SK-N-SH (cell line): ENCODE measurements at regions not wholly inside any gene's neighbourhood (a gene's known extent, or its start where the extent isn't known, plus 50 kb on each side); places are given as distances from the start of the nearest gene placed in this dataset.

Source experiments
- CTCF ChIA-PET: fragments of 300-600, 350-600 bp; formaldehyde crosslinking; extraction: SDS; loops from one replicate; lab custom pipeline; 2021; lab: Yijun Ruan, JAX
- POLR2A ChIA-PET: fragments of 350-600 bp; sonication (Branson Sonifier 250); formaldehyde crosslinking; extraction: SDS; loops from one replicate; lab custom pipeline; 2020; ENCODE audit warnings: antibody characterized with exemption, inconsistent platforms; lab: Yijun Ruan, JAX
- DNase-seq: peaks from one replicate; pipeline ENCODE4 v3.0.0; 2012
- H2AFZ ChIP-seq: fragments of 200-600 bp; sonication (generic); 2 replicates; pipeline ENCODE4 v1.8.1; 2016; ENCODE audit warnings: antibody characterized with exemption, mild to moderate bottlenecking, low read depth
- H3F3A ChIP-seq: fragments of 200-600 bp; sonication (generic); replicated peaks from 2 replicates; pipeline ENCODE3; 2016; ENCODE audit warnings: antibody characterized with exemption, mild to moderate bottlenecking; ENCODE audit not compliant: insufficient read depth
- H3K27ac ChIP-seq, 2 experiments: fragments of 200-500 bp in 1 of 2; fragments of 200-600 bp in 1 of 2; sonication (Bioruptor generic) in 1 of 2; sonication (generic), shearing (Covaris generic) in 1 of 2; 2 replicates each; pipeline versions ENCODE4 v1.5.1 to v1.6.1; 2014 to 2016; ENCODE audit warnings: low read depth in 2 of 2, inconsistent platforms in 1 of 2, low read length in 1 of 2, mild to moderate bottlenecking in 1 of 2, mixed read lengths in 1 of 2
- H3K27me3 ChIP-seq: fragments of 200-600 bp; sonication (generic), shearing (Covaris generic); 2 replicates; pipeline ENCODE4 v1.6.1; 2016; ENCODE audit warnings: mixed run types; ENCODE audit not compliant: insufficient read depth
- H3K36me3 ChIP-seq, 2 experiments: fragments of 200-500 bp in 1 of 2; fragments of 200-600 bp in 1 of 2; sonication (Bioruptor generic) in 1 of 2; sonication (generic) in 1 of 2; replicated peaks in 1 of 2; 2 replicates each; pipeline versions ENCODE3 to v1.5.1; 2014 to 2016; ENCODE audit warnings: low read length in 1 of 2, mild to moderate bottlenecking in 1 of 2; ENCODE audit not compliant: insufficient read depth in 2 of 2, control insufficient read depth in 1 of 2
- H3K4me1 ChIP-seq, 2 experiments: fragments of 200-500 bp in 1 of 2; fragments of 200-600 bp in 1 of 2; sonication (Bioruptor generic) in 1 of 2; sonication (generic), shearing (Covaris generic) in 1 of 2; 2 replicates each; pipeline versions ENCODE4 v1.5.1 to v1.6.1; 2014 to 2016; ENCODE audit warnings: low read depth in 1 of 2, low read length in 1 of 2, mixed run types in 1 of 2; ENCODE audit not compliant: insufficient read depth in 2 of 2, control insufficient read depth in 1 of 2
- H3K4me2 ChIP-seq: fragments of 200-600 bp; sonication (generic), shearing (Covaris generic); 2 replicates; pipeline ENCODE4 v1.6.1; 2017; ENCODE audit warnings: mixed run types
- H3K4me3 ChIP-seq, 2 experiments: fragments of 200-500 bp in 1 of 2; fragments of 200-600 bp in 1 of 2; sonication (Bioruptor generic) in 1 of 2; sonication (generic), shearing (Covaris generic) in 1 of 2; 2 replicates each; pipeline versions ENCODE4 v1.5.1 to v1.8.1; 2014 to 2016; ENCODE audit warnings: low read depth in 2 of 2, inconsistent platforms in 1 of 2, low read length in 1 of 2, mild to moderate bottlenecking in 1 of 2, mixed read lengths in 1 of 2, moderate library complexity in 1 of 2
- H3K79me2 ChIP-seq: fragments of 200-600 bp; sonication (generic); 2 replicates; pipeline ENCODE4 v1.8.1; 2017; ENCODE audit warnings: mild to moderate bottlenecking; ENCODE audit not compliant: insufficient read depth
- H3K9ac ChIP-seq: fragments of 200-600 bp; sonication (generic); 2 replicates; pipeline ENCODE4 v1.6.1; 2017; ENCODE audit warnings: mixed run types
- H3K9me2 ChIP-seq: fragments of 200-600 bp; sonication (generic); 2 replicates; pipeline ENCODE4 v1.6.1; 2017; ENCODE audit warnings: mixed run types
- H3K9me3 ChIP-seq: fragments of 200-600 bp; sonication (generic); 2 replicates; pipeline ENCODE4 v1.6.1; 2017; ENCODE audit warnings: mixed run types, mild to moderate bottlenecking, moderate library complexity
- H4K20me1 ChIP-seq: fragments of 200-600 bp; sonication (generic); 2 replicates; pipeline ENCODE4 v1.6.1; 2017; ENCODE audit warnings: mild to moderate bottlenecking, mixed run types; ENCODE audit not compliant: insufficient read depth
- CHD2 ChIP-seq: fragments of 150-350 bp; IDR thresholded peaks from 2 replicates; pipeline ENCODE4 v1.6.1; 2018; ENCODE audit warnings: low read length; ENCODE audit not compliant: partially characterized antibody
- EZH2phosphoT487 ChIP-seq: fragments of 200-600 bp; sonication (generic); IDR thresholded peaks from 2 replicates; pipeline ENCODE4 v1.6.1; 2017; ENCODE audit warnings: low read depth, mixed run types, mild to moderate bottlenecking, antibody characterized with exemption, moderate library complexity, borderline replicate concordance
- GATA2 ChIP-seq: sonication (generic); formaldehyde crosslinking; IDR thresholded peaks from 2 replicates; pipeline ENCODE4 v1.5.0; 2020; ENCODE audit warnings: mild to moderate bottlenecking, missing genetic modification reagents
- IRF3 ChIP-seq: fragments of 150-350 bp; IDR thresholded peaks from 2 replicates; pipeline ENCODE4 v1.6.1; 2016; ENCODE audit warnings: mild to moderate bottlenecking, low read depth, low read length
- MEF2A ChIP-seq: IDR thresholded peaks from 2 replicates; pipeline ENCODE4 v1.4.0; 2012; ENCODE audit warnings: low read depth, borderline replicate concordance
- NRF1 ChIP-seq: IDR thresholded peaks from 2 replicates; pipeline ENCODE4 v1.6.1; 2012; ENCODE audit warnings: low read depth, mild to moderate bottlenecking, low read length
- PBX3 ChIP-seq: IDR thresholded peaks from 2 replicates; pipeline ENCODE4; 2012
- RAD21 ChIP-seq: IDR thresholded peaks from 2 replicates; pipeline ENCODE4 v1.6.1; 2012; ENCODE audit warnings: mild to moderate bottlenecking, low read length
- WGBS: methylation state at CpG from one replicate; pipeline ENCODE4 v1.1.6; 2017; ENCODE audit warnings: low lambda C conversion rate; 5-methylcytosine and 5-hydroxymethylcytosine counted together
- TF ChIP-seq, protein P1 (sequence below): IDR thresholded peaks from 2 replicates; pipeline ENCODE4 v1.4.0; 2012; ENCODE audit warnings: low read depth, borderline replicate concordance
- TF ChIP-seq, protein P2 (sequence below): IDR thresholded peaks from 2 replicates; pipeline ENCODE4 v1.6.1; 2012; ENCODE audit warnings: mild to moderate bottlenecking, low read depth, low read length, moderate library complexity
- TF ChIP-seq, protein P3 (sequence below): IDR thresholded peaks from 2 replicates; pipeline ENCODE4 v1.4.0; 2012; ENCODE audit warnings: low read depth

- TF ChIP-seq, protein P1, sequence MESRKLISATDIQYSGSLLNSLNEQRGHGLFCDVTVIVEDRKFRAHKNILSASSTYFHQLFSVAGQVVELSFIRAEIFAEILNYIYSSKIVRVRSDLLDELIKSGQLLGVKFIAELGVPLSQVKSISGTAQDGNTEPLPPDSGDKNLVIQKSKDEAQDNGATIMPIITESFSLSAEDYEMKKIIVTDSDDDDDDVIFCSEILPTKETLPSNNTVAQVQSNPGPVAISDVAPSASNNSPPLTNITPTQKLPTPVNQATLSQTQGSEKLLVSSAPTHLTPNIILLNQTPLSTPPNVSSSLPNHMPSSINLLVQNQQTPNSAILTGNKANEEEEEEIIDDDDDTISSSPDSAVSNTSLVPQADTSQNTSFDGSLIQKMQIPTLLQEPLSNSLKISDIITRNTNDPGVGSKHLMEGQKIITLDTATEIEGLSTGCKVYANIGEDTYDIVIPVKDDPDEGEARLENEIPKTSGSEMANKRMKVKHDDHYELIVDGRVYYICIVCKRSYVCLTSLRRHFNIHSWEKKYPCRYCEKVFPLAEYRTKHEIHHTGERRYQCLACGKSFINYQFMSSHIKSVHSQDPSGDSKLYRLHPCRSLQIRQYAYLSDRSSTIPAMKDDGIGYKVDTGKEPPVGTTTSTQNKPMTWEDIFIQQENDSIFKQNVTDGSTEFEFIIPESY: no peak
- no peak for TF ChIP-seq MEF2A
- no peak for TF ChIP-seq NRF1
- no peak for TF ChIP-seq GATA2 (CRISPR knock-in tag)
These were observed 329.8 kb downstream of the KLF5 start (continued) for GRCh38 chr13:73388586-73388985.

GRCh38 chr13:73387318-73387717, 328.5 kb downstream of the KLF5 start:
- CTCF ChIA-PET: no interaction called here
- H3K27me3 ChIP-seq: no peaks in the 10 kb centered on the region

DNA sequence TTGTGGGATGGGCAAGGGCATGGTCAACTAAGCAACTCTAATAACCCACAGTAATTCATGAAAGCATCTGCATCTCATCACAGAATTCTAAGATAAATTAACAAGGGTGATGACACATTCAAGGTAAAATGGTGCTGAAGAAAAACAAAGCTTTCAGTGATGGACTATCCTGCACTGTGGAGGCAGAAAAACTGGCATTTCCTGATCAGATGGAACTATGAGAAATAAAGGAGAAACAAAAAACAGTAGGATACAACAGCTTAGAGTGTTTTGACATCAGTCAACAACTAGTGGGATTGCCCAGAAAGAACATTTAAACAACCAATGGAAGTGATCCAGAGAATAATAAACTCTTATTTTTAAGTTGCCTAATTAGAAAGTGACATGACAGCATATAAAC, 327.0 kb downstream of the KLF5 start:
- Histone ChIP-seq H3K4me1 (no peaks in the 10 kb centered on the region), H3F3A (no peaks in the 10 kb centered on the region), H3K9ac (no peak overlapping the region), H2AFZ (no peak overlapping the region), H3K4me2 (no peak overlapping the region), H4K20me1 (no peaks in the 10 kb centered on the region), H3K9me2 (no peaks in the 10 kb centered on the region), H3K9me3 (no peaks in the 10 kb centered on the region), H3K27ac (no peak overlapping the region), H3K4me3 (no peak overlapping the region), H3K36me3 (no peaks in the 10 kb centered on the region), H3K79me2 (no peaks in the 10 kb centered on the region), H3K27me3 (no peaks in the 10 kb centered on the region)
- TF ChIP-seq IRF3 (no peak), RAD21 (no peak), PBX3 (no peak), CHD2 (no peak)
- TF ChIP-seq, protein P2, sequence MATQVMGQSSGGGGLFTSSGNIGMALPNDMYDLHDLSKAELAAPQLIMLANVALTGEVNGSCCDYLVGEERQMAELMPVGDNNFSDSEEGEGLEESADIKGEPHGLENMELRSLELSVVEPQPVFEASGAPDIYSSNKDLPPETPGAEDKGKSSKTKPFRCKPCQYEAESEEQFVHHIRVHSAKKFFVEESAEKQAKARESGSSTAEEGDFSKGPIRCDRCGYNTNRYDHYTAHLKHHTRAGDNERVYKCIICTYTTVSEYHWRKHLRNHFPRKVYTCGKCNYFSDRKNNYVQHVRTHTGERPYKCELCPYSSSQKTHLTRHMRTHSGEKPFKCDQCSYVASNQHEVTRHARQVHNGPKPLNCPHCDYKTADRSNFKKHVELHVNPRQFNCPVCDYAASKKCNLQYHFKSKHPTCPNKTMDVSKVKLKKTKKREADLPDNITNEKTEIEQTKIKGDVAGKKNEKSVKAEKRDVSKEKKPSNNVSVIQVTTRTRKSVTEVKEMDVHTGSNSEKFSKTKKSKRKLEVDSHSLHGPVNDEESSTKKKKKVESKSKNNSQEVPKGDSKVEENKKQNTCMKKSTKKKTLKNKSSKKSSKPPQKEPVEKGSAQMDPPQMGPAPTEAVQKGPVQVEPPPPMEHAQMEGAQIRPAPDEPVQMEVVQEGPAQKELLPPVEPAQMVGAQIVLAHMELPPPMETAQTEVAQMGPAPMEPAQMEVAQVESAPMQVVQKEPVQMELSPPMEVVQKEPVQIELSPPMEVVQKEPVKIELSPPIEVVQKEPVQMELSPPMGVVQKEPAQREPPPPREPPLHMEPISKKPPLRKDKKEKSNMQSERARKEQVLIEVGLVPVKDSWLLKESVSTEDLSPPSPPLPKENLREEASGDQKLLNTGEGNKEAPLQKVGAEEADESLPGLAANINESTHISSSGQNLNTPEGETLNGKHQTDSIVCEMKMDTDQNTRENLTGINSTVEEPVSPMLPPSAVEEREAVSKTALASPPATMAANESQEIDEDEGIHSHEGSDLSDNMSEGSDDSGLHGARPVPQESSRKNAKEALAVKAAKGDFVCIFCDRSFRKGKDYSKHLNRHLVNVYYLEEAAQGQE: no peak
- TF ChIP-seq, protein P3, sequence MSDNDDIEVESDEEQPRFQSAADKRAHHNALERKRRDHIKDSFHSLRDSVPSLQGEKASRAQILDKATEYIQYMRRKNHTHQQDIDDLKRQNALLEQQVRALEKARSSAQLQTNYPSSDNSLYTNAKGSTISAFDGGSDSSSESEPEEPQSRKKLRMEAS: no peak
- no peak for DNase-seq
- ChIA-PET POLR2A (no interaction called here), CTCF (no interaction called here)

More at GRCh38 chr13:73387318-73387717, 328.5 kb downstream of the KLF5 start:
- Histone ChIP-seq H3K4me3 (no peak overlapping the region), H3K36me3 (no peaks in the 10 kb centered on the region), H3K9me2 (no peaks in the 10 kb centered on the region), H2AFZ (no peak overlapping the region), H3F3A (no peaks in the 10 kb centered on the region), H3K27ac (no peak overlapping the region), H3K9ac (no peak overlapping the region), H3K4me2 (no peak overlapping the region), H3K4me1 (no peaks in the 10 kb centered on the region), H4K20me1 (no peaks in the 10 kb centered on the region), H3K79me2 (no peaks in the 10 kb centered on the region), H3K9me3 (no peaks in the 10 kb centered on the region)
- no peak for TF ChIP-seq EZH2phosphoT487
- no peak for DNase-seq
- WGBS: 60% methylated on average over 6 of the region's 6 CpGs
- POLR2A ChIA-PET: interaction anchor here (0.7 kb wide), 1 partner anchor 35 kb away, joined by 4 read pairs; no protein-coding TSS in a partner anchor
